NCI-H69 (cell line): ENCODE measurements at regions not wholly inside any gene's neighbourhood (a gene's known extent, or its start where the extent isn't known, plus 50 kb on each side); places are given as distances from the start of the nearest gene placed in this dataset.
A peak's percentile ranks its signal among the peaks of the same experiment; 100 is the strongest.
"Not testable (repeated sequence)": the region's sequence is repeated elsewhere in the genome, so short reads cannot be mapped to it uniquely, and the experiment has no call there.

Source experiments
- DNase-seq: peaks from one replicate; lab custom pipeline; 2025; lab: John Stamatoyannopoulos, UW

DNA sequence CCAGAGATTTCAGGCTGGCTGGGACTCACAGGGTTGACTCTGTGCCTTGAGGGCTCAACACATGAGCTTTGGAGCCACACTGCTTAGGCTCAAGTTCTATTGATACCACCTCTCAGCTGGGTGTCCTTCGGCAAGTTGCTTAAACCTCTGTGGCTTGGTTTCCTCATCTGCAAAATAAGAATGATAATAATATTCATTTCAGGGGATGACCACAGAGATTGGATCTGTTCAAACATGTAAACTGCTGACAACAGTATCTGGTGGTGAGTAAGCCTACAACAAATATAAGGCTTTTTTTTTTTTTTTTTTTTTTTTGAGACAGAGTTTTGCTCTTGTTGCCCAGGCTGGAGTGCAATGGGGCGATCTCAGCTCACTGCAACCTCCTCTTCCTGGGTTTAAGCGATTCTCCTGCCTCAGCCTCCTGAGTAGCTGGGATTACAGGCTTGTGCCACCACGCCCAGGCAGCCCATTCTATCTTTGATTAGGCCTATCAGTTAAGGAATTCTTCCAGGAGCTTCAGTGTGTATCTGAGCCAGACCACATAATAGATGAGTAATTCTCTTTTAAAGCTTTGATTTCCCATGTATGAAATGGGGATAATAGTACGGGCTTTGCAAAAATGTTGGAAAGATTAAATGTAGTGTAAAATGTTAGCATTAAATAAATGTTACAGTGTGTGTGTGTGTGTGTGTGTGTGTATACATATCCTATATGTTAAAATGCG lies 437.6 kb downstream of the PRDM2 start:
- DNase-seq: no peak

DNA sequence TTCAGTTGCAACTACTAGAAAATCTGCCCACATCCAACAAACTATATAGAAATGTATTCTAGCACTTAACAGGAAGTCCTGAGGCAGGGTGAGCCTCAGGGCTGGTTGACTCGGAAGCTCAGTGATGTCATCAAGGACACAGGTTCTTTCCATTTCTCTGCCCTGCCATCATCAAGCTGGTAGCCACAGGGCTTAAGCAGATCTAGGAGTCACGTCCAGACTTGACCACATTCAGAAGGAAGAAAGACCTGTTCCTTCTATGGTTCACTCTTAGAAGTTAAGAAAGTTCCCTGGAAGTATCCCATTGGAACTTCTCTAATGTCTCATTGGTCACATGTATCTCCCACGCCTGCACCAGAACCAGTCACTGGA lies 438.1 kb downstream of the PRDM2 start:
- DNase-seq: no peak

DNA sequence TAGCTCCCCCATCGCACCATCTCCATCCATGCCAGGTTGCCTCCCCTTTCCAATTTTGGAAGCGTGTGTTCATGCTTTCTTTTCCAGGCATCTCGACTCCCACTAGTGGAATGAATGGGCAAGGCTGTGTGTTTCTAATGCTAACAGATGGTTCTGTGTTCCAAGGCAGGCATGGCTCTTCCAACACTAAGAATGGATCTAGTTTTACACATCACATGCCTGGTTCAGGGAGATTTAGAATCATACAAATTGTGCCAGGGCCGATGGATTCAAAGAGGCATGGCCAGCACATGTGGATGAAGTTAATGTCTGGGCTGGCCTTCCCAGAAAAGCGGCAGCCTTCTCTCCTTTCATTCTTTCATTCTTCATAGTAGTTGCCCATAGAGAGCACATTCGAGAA lies 438.7 kb downstream of the PRDM2 start:
- DNase-seq: no peak

DNA sequence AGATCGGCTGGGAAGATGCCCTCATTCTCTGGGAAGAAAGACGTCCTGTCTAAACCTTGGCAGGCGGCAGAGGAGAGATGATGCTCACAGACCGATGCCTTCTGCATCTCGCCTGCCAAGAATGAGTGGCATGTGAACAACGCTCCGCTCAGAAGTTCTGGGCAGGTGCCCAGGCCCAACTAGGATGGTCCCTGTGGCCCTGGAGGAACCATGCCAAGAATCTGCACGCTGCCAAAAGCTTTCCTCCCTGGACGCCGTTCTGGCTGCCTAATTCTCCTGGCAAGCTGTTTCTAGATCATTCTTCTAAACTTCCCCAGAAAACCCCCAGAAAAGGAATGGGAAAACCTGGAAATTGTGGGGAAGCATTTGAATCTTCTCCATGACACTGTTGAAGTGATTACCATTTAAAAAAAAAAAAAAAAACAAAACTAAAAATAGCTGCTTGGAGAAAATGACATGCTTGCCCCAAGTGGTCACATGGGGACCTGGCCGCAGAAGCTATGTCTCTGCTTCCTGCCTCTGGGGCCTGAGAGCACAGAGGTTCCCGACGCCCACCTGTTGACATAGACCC lies 440.9 kb downstream of the PRDM2 start:
- no peak for DNase-seq

DNA sequence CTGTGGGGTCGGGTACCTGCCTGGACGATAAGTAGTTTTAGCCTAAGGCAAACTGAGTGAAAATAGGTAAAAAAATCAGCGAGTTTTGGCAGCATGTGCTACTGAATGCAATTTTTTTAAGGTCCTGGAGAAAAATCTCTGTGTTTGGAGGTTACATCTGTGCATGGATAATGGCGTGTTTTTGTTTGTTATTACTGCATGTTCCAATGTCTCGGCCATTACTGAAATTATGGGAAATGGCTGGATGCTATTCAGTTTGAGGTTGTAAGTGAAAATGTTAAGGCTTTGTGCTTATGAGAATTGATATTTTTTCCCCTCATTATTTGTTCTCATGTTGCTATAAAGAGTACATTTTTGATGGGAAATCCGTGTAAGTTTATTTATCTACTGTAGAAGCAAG lies 441.7 kb downstream of the PRDM2 start:
- no peak for DNase-seq

DNA sequence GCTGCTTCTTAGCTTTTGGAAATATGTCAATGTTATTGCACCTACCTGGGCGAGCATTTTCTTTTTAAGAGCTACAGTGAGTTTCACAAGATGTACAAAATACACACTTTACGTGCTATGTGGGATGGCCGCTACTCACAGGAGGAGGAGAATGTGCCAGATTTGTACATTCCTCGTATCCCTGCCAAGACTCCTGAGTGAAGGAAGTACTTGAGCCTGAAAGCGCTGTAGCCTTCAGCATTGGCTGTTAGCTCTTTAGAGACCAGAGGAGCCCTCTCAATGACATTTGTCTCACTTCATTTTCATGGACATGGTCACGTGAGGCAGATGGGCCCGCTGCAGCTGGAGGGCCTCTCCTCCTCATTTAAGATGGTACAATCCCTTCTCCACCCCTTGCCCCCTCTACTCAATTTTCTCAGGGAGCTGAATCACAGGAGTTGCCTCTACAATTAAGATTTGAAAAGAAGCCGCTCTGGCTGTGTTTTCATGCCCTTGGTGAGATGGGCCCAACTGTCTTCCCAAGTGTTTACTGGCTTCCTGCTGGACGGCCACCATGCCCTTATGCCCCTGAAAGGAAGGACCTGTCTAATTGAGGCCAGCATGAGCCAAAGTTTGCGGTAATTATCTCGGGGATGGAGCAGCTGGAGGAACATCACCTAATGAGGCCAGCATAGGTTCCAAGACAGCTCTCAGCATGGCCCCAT lies 442.6 kb downstream of the PRDM2 start:
- peak; percentile 1 for DNase-seq

DNA sequence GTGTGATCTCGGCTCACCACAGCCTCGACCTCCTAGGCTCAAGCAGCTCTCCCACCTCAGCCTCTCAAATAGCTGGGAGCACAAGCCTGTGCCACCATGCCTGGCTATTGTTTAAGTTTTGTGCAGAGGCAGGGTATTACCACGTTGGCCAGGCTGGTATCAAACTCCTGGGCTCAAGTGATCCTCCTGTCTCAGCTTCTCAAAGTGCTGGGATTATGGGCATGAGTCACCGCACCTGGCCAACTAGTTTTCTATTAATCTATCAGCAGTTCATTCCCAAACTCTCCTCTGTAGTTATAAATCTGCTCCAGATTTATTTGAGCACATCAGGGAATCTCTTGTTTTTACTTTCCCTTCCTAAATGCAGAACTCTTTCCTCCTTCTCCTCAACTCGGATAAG lies 443.8 kb downstream of the PRDM2 start:
- DNase-seq: no peak

DNA sequence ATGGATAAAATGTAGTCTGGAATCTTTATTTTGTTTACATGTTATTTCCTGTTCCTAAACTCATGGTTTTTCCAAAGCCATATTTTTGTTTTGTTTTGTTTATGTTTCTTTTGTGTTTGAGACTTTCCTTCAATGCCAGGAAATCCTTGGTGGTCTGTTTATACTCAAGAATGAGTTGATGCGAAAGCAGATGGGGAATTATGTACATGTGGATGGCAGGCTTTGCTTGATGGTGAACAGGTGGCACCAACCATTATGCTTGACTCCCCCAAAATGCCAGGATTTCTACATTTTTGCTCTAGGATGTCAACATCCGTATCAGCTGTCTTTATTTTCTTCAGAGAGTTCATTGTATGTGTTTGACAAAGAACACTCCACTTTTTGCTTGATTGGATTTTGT lies 448.5 kb downstream of the PRDM2 start:
- DNase-seq: no peak

DNA sequence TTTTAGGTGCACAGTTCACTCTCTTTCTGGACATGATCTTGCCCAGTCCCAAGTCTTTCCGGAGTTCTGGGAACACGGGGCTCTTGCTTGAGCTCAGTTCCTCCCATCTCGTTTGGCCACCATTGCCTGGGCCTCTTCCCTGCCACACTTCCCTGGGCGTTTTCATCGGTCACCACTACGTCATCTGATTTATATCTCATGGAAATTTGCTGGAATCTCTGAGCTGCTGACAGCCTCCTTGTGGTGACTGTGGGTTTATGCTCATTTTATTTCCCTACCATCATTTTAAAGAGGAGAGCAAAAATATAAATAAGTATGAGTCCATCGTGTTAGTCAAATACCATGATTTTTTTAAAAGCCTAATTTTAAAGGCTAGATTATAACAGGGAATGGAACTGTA lies 449.1 kb upstream of the KAZN start:
- DNase-seq: no peak

DNA sequence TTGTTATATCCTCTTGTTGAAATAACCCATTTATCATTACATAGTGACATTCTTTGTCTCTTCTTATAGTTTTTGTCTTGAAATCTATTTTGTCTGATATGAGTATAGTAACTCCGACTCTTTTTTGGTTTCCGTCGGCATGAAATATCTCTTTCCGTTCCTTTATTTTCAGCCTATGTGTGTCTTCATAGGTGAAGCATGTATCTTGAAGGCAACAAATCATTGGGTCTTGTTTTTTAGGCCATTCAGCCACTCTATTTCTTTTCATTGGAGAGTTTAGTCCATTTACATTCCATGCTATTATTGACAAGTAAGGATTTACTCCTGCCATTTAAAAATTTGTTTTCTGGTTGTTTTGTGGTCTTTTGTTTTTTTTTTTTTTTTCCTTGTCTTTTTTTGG lies 441.9 kb upstream of the KAZN start:
- DNase-seq: no peak

DNA sequence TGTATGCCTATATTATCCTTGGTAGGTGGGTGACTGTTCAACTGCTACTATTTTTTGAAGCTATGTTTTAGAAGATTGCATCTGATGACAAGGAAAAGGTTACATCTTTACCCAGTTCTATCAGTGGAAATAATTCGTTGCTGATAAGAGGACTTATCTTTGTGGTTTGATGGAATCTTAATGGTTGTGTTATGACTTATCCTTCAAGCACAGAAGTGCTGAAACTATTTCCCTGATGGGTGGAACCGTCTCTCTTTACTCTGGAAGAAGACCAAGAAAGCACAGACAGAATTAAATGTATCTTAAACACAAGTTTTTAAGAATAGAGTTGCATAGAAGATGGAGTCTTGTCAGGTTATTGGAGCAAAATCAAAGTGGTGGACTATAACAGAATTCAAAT lies 437.7 kb upstream of the KAZN start:
- DNase-seq: no peak

DNA sequence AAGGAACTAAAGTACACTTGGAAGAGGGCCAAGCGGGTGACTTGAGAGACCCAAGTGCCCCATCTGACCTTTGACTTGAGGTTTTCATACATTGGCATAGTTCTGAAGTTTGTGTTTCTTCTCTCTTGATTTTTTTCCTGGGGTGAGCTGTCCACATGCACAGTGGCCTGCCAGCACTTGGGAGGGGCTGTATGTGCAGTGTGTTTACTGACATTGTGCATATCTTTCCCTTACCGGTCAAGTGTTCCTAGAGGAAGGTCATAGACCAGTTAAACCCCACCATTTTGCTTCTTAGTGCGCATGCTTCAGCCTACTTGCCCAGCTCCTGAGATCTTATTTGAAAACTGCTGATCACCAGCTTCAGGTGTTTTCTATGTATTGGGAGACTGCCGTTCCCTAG lies 435.2 kb upstream of the KAZN start:
- no peak for DNase-seq

DNA sequence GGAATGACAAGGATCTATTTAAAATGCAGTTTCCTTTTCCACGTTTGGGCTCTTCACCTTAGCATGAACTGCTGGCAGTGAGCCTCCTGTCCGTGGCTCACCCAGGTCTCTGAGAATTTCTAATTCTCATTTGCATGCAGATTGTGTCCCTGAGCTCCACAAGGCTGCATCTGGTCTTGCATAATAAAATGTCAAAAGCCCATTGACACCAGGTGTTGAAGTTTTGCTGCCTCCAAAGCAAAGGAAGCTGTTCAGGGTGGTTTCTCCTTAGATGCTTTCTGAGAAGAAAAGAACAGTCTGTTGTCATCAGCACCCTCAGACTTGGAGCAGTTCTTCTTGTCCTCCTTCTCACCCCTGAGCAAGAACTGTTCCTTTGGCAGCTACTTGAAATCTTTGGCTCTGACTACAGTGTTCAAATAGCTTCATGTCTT lies 433.1 kb upstream of the KAZN start:
- DNase-seq: no peak

DNA sequence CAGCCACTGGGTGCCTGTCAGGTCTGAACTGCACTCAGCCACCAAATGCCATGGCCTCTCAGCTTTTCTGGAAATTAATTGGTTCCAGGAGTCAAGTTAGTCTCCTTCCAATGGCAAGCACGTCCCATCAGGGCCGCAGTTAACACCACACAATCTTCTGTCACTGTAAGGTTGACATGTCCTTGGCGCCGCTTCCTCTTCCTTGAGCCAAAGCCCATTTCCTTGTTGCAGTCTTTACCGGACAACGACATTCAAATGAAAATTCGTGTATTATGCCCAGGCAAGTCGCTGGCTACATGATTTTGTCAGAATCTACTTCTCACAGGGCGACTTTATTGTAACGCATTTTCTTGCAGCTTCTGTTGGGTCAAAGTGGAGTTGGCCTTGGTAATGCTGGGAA lies 430.6 kb upstream of the KAZN start:
- no peak for DNase-seq

DNA sequence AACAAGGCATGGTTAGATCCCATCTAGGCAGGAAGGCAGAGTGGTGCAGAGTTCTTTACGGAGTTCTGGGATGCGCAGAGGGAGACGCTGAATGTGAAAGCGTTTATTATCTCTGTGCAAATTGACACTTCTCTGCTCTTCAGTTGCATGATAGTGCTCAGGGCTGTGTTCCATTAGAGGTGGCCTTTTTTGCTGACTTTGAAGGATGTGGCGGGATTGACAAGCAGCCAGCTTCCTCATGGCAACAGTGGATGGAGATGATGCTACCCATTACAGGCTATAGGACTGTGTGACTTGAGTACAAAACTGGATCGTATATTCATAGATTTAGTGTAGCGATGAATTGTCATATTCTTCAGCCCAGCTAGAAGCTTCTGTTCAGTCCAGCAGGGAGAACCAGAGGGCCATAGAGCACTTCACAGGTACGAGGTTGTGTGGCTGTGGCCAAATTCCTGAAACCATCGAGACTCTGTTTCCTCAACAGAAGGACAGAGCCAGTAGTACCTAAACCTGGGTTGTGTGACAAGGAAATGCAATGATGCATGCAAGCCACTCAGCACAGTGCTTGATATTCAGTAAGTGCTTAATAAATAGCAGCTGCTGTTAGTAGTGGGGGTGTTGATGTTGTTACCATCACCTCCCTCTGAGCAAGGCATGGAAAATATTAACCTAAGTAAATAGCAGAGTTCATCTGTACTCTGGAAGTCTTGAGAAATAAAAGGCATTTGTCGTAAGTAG lies 430.0 kb upstream of the KAZN start:
- DNase-seq: no peak

DNA sequence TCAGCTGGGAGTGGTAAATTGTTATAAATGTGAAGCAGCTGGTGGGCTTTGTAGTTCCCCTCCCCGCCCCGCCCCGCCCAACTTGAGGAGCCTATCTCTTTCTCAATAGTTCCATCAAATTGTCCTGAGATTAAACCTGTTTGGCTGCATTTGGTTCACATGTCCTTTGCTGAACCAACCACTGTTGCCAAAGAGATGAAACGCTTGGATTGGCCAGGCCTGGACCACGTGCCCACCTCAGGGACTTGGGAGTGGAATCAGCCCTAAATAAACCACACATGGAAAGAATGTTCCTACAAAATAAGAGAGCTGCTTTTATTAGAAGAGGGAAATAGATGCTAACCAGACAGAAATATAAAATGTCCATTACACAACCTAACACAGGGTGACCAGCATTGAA lies 424.9 kb upstream of the KAZN start:
- DNase-seq: no peak

DNA sequence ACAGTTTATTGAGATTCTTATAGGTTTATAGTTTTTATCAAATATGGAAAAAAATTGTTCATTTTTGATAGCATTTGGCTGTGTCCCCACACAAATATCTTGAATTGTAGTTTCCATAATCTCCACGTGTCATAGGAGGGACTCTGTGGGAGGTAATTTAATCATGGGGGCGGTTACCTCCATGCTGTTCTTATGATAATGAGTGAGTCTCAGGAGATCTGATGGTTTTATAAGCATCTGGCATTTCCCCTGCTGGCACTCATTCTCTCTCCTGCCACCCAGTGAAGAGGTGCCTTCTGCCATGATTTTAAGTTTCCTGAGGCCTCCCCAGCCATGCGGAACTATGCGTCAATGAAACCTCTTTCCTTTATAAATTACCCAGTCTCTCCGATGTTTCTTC lies 420.6 kb upstream of the KAZN start:
- not testable (repeated sequence) for DNase-seq

DNA sequence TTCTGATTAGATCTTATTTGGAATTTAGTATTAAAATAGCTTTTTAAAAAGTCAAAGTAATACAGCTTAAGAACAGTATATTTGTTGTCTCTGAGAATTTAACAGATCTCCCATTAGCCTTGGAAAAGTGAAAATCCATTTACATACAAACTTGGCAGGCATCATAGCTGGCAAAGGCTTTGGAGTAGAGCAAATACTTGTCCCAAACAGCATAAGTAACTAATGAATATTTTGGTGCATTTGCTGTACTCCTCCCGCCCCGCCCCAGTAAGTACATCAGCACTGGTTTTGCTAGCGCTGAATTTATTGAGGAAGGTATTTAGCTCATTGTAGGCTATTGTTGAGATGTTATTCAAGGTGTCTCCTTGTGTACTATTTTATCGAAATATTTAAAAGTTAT lies 417.7 kb upstream of the KAZN start:
- DNase-seq: no peak

DNA sequence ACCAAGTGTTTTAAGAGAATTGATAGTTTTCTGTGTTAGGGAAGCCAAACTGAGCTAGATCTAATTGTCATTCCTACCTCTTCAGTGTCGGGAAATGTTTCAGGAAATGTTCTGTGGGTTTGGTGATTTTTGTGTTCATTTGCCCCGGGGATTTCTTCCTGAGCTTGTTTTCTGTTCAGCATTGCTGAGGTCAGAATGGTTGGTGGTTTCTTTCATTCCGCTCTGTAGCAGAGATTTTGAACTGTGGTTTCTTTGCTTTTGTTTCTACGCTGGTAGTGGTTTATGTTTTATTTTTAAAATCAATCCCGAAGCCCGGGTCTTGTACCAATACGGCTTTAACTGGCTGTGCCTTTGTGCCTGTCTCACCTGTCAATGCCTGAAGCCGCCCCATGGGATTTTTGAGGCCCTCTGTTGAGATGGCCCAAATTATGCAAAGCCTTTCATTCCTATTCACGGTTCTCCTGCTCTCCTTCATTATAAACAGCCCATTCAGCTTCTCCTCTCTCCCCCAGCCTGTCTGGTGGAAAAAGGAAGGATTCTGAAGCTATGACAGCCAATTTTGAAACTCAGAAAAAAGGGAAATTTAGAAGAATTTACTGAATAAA lies 417.2 kb upstream of the KAZN start:
- DNase-seq: no peak

DNA sequence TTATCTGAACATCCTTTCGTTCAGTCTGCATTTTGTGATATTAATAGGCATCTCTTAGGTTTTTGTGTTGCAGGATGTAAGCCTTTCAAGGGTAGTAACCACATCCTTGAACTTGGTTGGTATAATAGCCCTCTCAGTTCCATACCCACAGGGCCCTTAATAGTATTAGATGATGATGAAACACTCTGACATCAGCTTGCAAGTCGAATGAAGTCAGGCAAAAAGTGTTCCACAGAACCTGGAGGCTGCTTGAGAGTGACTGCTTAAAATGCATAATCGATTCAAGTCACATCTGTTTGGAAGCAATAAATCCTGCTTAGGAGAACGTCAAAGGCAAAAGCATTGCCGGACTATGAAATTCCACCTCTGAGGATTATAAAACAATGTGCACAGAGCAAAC lies 415.6 kb upstream of the KAZN start:
- no peak for DNase-seq

DNA sequence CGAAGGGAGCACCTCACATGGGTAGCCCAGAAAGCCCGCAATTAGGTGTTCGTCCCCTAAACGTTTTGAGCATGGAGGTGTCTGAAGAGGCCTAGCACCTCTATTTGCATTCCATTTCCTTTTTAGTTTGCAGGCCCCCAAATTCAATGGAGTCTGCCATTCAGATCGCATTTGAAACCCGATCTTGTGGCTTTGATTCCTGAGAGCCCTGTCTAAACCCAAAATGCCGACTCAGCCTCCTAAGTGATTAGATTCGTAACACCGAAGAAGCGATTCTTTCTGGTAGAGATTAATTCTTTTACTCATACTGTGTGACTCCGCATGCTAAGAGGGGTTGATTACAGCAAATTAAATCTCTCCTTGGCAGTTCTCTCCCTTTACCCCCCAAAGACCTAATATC lies 415.2 kb upstream of the KAZN start:
- no peak for DNase-seq

DNA sequence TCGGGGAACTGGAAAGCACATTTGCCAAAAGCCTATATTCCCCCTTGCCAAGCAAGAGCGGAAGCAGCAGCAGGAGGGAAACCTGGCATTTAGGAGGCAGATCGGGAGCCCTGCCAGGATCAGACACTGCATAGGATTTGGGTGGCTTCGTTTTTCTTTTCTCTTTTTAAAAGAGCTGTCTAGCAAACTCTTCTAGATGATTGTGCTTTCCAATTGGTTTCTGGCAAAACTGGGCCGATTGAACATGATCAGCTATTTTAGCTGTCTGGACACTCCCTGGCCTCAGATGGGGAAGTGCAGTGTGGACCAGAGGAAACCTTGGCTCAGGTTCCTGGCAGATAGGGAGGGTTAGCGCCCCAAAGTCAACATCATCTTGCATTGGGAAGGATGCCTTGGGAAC lies 414.0 kb upstream of the KAZN start:
- no peak for DNase-seq

DNA sequence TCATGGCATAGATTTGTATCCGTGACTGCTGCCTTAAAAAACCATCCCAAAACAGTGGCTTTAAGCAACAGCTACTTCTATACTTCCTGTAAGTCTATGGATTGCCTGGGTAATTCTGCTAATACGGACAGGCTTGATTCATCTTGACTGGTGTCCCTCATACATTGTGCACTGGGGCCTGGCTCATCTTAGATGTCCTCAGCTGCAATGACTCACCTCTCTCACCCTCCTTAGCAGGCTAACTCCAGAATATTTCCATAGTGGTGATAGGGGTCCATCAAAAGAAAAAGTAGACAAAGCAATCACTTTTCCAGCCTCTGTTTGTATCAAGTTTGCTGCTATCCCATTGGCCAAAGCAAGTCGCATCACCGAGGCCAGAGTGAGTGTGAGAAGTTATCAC lies 409.1 kb upstream of the KAZN start:
- DNase-seq: no peak
